NCI-H345 treated with DMSO at 0.1 percent for 48 hours (cell line): ENCODE measurements at regions not wholly inside any gene's neighbourhood (a gene's known extent, or its start where the extent isn't known, plus 50 kb on each side); places are given as distances from the start of the nearest gene placed in this dataset.

Experiments
- DNase-seq: peaks from one replicate; lab custom pipeline; 2025; ENCODE audit not compliant: unreplicated experiment; lab: John Stamatoyannopoulos, UW

DNA sequence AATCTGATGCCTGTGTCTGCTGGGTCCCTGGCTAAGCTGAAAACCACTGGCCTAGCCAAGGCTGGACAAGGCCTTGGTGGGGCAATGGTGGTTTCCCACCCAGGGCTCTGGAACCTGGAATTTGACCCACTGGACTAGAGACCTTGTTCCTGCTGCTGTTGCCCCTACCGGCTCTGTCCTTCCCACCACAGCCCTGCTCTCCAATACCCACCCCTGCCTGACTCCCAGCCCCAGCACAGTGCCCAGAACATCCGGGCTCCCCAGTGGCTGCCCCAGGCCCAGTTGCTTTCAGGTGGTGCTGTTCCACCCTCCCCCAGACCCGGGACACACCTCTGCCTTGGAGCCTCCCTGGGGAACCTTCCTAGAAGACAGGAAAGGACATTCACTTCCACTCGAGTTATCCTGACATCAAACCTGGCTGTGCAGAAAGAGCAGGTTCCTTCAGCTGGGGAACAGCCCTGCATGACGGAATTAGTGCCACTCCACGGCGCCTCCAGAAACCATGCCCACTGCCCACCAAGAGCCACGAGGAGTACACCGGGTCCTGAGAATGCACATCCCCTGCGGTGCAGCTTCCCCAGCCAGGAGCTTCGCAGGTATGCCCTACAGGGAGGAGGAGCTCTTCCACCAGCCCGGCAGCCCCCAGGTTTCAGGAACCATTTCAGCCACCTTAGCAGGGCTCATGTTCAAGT, 152.8 kb downstream of the OAT start:
- DNase-seq: no peak

DNA sequence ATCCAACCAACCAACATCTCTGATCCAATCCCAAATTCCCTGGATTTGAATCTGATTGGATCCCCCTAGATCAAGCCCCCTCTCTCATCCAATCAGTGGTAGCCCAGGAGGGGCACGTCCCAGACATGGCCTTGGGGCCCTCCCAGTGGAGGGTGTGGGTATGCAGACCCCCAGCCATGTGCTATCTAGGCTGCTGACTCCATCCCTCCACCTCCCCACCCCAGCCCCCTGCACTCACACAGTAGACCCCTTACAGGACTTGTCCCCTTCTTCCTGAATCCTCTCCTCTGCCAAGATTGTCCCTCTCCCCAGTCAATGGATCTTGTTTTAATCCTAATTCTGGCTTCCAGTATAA, 153.4 kb downstream of the OAT start:
- no peak for DNase-seq

DNA sequence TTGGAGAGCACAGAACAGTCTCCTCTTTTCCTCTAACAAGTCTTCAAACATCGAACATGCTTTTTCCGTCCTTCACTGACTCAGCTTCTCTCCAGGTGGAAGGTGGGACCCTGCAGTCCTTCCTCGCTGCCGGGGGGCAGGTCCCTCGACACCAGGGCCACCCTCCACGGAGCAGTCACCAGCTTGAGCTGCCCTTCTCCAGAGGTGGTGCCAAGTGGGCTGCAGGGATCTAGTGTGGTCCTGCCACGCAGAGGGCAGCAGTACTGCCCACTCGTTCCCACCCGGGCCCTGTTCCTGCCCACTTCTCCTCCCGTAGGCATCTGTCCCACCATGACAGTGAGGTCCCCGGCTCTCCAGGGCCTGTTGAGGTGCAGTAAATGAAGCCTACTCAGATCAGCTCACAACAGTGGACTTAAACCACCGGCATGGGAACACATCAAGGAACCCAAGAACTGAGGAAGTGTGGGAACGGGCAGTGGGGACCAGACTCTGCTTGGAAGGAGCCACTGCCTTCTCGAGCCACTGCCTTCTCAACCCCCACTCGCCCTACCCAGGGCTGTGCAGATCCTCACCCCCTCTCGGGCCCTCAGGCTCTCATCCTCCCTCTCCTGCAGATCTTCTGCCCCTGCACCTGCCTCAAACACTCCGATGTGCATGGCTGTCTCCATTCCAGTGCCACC, 153.9 kb downstream of the OAT start:
- DNase-seq: no peak

DNA sequence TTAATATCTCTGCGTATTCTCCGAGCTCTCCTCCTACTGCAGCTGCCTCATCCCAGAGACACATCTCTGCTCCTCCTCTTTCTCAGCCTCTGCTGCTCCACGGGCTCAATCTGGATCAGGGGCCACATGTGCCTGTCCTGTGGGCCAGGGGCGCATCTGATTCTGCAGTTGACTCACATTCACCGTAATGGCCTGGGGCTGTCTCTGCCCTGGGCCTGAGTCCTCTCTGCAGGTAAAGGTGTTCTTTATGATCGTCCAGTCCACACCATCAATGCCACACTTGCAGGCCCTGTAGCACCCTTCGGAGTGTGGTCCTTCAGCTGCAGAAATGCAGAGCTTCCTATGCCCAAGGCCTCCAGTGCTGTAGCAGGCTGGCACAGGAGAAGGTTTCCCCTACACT, 154.5 kb downstream of the OAT start:
- no peak for DNase-seq

DNA sequence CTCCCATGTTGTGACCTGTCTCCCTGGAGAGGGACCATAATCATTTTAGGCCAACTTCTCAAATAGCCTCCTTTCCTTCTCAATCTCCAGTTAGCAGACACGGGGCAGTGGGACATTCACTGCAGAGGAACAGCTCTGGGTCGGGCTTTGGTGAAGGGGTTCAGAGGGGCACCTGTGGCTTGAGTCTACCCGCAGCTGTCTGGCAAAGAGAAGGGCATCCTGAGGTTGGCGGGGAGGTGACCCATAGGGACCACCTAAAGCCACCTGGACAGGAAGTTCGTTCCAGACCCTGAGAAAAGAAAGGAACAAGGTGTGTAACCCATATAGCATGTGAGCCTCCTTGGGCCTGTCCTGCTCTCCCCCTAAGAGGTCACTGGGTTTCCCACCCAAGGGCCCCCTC, 155.0 kb downstream of the OAT start:
- DNase-seq: no peak

DNA sequence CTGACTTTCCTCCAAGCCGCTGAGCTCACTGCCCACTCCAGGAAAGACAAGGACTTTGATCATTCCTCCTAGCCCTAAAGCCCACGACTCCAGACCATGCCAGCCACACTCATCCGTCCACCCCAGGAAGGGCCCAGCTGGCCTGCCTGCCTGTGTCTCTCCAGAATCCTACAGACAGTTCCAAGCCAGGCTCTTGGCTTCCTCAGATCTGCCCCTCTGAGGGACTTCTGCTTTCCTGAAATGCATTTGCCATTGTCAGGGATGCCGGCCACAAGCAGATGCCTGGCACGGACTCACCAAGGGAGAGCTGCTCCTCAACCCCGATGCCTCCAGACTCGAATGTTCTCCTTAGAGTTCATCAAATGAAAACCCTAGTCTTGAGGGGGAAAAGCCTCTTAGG, 155.8 kb downstream of the OAT start:
- no peak for DNase-seq

DNA sequence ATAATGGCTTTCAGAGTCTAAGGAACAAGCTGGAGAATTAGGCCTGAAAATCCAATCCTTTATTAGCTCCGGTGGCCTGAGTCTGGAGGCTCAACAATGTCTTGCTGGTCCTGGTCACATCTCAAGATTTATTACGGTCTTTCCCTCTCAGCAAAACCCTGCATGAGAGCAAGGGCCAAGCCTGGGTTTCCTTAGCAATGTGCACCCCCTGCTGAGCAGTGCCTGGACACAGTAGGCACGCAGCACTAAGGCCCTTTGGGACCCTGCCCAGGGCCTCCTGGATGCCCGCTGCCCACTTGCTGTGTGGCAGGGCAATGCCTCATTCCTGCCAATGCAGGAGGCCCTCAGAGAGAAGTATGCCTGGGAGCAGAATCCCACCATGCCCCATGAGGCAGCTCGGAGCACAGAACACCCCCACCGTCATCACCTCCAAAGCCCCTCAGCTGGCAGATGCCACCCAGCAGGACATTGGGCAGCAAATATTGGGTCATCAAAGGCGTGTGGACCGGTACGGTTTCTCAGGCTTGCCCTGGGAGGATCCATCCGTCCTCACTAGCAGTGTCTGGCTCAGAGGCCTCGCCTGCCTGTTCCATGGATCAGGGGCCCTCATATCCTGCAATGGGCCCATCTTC, 156.4 kb downstream of the OAT start:
- DNase-seq: no peak

DNA sequence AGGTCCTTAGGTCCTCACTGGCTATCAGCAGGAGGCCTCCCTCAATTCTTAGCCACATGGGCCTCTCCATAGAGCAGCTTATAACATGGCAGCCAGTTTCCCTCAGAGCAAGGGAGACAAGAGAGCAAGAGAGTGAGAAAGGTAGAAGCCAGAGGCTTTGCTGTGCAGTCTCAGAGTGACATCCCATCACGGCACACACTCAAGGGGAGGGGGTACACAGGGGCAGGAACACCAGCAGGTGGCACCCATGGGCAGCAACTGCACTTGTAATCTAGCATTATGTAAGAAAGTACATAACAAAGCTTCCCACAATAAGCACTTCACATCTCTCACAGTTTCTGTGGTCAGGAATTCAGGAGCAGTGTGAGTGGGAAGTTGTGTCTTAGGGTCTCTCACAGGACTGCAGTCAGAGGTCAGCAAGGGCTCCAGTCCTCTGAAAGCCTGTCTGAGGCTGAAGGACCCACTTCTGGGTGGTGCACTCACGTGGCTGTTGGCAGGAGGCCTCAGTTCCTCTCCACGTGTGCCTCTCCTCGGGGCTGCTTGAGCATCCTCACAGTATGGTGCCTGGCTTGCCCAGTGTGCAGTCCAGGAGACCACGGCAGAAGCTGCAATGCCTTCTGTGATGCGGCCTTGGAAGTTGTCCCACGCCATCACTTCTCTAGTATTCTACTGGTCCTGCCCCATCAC, 159.4 kb downstream of the OAT start:
- DNase-seq: no peak

DNA sequence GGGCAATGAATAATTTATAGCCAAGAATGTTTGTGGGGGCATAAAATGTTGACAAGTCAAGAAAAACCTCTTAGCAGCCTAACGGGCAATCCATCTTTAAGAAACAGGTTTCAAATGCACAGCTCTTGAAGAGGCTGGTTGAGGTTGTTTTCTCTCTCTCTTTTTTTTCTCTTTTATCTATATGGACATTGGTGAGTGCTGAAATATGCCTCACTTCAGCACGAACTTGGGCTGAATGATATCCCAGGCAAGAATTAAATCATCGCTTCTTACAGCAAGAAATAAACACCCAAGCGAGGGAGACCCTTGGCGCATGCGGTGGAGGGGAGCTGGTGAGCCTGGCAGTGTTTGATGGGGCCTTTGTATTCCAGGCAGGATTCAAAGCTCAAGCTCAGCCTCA, 160.9 kb downstream of the OAT start:
- no peak for DNase-seq

DNA sequence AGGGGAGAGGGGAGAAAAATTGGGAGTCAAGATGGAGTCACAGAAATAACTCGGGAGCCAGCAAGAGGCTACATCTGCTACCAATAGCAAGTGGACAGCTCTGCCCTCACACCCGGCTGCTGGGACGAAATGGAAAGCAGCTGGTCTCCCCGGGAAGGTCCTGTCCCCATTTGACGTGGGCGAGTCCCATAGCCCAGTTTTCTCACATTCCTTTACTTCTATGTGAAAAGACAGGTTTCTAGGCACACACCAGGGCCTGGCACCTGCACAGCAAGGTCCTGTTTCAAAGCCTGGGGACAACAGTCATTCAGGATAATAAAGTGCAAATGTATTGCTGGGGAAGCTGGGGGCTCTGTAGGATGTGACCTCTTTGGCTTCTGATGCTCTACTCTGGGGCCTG, 162.6 kb downstream of the OAT start:
- DNase-seq: no peak

DNA sequence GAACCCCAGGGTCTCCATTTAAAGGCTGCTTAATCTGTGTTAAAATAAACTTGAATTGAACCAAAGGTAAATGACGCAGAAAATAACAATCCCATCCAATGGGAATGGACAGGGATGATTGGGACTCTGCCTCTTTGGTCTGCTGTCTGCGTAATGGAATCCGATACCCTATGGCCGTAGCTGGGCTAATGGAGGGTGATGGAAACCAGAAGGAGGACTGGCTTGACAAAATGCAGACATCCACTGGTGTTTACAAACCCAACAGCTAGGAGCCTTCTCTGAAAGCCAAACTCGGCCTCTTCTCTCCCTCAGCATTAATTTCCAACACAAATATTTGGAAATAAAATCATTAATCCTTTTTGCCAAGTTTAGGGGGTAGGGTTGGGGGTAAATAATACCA, 162.2 kb upstream of the CHST15 start:
- DNase-seq: no peak

DNA sequence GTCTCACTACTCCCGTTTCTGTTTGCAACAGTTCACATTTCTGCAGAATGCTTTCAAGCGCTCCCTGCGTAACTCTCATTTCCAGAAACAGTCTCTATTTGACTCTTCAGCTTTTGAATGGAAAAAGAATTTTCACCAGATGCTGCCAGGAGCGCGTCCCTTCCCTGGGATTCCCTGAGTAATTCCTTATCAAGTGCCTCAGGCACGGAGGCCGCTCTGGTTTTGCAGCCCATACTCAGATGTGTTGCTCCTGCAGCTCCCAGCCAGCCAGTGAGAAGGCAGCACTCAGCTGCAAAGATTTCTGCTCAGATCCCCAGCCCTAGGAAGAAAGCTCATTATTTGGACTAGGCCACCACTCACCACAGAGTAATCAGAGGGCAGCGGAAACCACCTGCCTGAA, 161.1 kb upstream of the CHST15 start:
- DNase-seq: no peak

DNA sequence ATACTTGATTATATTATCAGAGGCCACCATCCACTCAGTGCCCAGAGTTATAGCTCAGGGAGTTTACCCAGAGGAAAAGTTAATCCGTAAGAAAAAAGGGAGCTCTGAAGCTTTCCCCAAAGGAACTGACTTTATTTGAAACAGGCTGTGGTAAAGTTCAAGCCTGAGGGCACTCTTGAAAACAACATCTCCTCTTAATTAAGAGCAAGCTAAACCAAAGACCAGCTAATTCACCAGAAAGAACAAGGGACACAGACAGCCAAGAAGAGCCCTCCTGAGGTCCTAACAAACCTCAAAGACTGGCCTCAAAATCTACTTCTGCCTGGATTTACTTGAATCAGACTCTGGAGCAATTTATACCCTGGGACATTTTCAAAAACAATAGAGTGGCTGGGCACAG, 159.6 kb upstream of the CHST15 start:
- no peak for DNase-seq

DNA sequence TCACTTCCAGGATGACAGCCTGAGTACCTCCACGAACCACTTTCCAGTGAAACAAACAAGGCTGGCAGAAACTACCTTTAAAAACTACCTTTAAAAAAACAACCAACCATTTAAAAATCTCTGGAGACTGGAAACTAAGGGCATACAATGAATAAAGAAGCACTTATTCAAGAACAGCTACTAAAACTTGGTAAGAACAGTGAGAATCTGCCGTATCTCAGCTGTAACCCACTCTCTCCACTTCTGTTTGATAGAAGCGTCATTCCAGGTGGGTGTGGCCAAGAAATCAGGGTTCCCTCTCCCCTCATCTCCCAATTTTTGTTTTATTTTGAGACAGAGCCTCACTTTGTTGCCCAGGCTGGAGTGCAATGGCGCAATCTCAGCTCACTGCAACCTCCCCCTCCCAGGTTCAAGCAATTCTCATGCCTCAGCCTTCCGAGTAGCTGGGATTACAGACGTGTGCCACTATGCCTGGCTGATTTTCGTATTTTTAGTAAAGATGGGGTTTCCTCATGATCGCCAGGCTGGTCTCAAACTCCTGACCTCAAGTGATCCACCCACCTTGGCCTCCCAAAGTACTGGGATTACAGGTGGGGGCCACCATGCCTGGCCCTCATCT, 158.8 kb upstream of the CHST15 start:
- no peak for DNase-seq

DNA sequence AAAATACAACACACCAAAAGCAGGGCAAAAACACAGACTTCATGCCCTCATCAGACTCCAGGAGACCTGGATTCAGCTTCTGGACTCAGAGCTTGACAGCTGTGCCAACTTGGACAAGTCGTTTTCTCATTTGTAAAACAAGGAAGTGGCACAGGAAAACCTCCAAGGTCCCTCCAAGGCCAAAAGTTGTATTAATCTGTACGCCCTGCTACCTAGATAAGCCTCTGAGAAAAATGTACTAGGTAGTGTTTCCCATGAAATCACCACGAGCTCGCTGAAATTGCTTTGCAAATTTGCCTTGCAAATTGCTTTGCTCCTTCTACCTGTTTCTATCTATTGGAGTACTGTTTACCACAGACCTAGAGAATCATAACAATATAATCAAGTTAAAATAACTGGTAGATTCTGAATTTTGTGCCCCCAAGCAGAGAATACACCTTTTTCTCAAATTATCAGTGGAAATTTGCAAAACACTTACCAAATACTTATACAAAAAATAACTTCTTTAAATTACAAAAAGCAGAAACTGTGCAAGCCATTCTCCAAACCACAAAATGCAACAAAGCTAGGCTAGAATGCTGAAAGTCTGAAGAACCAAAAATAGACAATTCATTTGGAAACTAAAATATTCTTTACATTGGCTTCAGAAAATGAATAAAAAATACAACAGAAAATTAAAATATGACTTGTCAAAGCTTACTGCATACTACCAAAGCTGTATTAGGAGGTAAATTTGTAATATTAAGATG, 158.1 kb upstream of the CHST15 start:
- DNase-seq: peak; percentile 27

DNA sequence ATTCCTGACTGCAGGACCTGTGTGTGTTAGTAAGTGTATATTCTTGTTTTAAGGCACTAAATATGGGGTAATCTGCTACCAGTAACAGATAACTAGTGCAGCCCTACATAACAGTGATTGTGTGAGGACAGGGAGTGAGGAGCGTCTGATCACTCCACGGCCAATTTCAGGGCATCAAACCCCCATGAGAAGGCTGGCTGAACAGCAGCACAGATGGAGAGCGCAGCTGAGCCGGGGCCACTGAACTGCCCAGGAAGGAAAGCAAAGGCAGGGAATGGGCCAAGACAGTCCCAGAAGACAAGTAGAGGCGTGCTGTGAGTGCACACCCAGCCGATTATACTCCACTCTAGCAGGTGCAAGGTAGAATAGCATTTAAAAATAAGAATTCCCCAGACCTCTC, 157.1 kb upstream of the CHST15 start:
- no peak for DNase-seq

DNA sequence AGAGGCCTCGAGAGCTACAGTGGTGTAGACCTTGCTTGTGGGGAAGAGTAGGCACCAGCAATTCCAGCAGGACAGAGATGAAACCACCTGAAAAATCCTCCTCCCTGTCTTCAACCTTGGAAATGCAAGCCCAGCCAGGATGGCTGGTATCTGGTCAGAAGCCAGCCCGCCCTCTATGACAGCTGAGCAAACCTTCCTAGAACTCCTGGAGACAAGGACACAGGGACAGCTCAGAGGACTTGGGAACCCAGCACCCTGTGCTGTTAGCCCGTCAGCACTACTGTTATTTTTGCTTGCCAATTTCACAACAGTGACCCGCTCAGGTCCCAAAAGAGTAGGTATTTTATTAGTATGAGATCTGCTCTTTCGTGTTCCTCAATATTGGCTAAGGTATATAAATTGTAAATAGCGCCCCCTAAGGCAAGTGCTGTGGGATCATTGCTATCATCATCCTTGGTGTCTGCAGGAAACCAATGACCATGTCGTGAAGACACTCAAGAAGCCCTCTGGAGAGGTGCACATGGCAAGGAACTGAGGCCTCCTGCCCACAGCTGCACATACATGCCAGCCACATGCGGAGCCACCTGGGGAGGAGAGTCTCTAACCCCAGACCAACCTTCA, 156.5 kb upstream of the CHST15 start:
- DNase-seq: no peak

DNA sequence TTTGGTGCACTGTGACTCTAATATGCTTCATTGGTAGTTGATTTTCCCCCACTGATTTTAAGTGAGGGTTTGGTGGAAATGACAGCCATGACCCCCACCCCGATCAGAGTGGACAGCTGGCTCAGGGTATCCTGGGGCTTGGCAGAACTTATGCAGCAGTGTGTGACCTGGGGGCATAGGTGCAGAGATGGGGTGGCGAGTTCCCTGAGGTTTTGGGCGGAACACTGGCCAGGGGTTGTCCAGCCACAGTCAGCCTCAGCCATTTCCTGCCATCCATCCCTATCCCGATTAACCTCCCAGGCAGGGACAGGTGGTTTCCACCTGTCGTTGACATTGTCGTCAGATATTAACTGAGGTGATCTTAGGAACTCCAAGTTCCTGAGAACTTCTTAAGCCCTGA, 155.8 kb upstream of the CHST15 start:
- DNase-seq: no peak

DNA sequence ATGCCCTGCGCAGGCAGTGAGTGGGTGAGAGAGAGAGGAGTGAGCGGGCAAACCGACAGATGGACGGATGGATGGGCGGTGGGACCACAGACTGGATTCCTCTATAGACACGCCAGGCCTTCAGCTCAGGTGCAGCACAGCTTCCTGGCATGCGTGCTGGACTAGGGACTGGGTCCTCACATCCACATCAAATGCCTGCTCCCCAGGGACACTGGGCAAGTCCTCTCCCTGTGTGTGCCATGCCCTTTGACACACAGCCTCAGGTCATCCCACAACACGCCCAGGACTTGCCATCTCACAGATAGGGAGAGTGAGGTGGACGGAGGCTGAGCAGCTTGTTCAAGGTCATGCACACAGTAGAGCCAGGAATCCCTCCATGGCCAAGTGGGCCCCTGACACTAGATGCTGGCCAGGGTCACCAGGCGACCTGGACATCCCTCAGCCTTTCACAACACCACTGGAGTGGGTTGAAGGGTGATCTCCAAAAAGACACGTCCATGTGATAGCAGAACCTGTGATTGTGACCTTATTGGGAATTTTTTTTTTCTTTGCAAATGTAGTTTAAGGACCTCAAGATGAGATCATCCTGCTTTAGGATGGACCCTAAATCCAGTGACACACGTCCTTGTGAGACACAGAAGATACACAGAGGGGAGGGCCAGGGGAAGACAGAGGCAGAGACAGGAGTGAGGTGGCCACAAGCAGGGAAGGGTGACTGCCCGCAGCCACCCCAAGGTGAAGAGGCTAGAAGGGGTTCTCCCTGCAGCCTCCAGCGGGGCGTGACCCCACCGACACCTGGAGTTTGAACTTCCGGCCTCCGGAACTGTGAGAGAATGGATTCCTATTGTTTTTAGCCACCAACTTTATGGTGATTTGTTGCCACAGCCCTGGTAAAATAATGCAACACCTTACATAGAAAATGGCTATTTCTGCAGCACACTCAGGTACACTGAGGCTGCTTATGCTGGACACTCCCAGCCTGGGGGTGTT, 155.0 kb upstream of the CHST15 start:
- DNase-seq: no peak
